ENCODE measurements at regions not wholly inside any gene's neighbourhood (a gene's known extent, or its start where the extent isn't known, plus 50 kb on each side); places are given as distances from the start of the nearest gene placed in this dataset.

GRCh38 chr1:56073206-56073605 is 506.2 kb downstream of the PLPP3 start (continued):
- no peak for TF ChIP-seq ZSCAN18 (CRISPR knock-in tag; IDR thresholded peaks at IDR 0.05)

GRCh38 chr1:56072310-56072709 is 507.1 kb downstream of the PLPP3 start:
- ChIA-PET CTCF (no interaction called here), POLR2A (no interaction called here)
- H3K9me3 Mint-ChIP-seq, result no peaks in the 10 kb centered on the region; the same call in 1 of the 2 replicates
- H3K36me3 Mint-ChIP-seq, result no peaks in the 10 kb centered on the region
- no peak overlapping the region for H3K27ac Mint-ChIP-seq
- no peaks in the 10 kb centered on the region for H3K4me1 Mint-ChIP-seq
- no peak overlapping the region for H3K4me3 Mint-ChIP-seq
- DNase-seq (ENCODE audit: low spot score), result no peak
- TF ChIP-seq CREB1 (CRISPR knock-in tag; IDR thresholded peaks at IDR 0.05), result no peak
- TF ChIP-seq ZBTB21 (CRISPR knock-in tag; IDR thresholded peaks at IDR 0.05; ENCODE audit: borderline replicate concordance), result no peak
- TF ChIP-seq ATF6 (CRISPR knock-in tag; IDR thresholded peaks at IDR 0.05), result no peak
- TF ChIP-seq ZNF396 (CRISPR knock-in tag; IDR thresholded peaks at IDR 0.05; ENCODE audit: borderline replicate concordance), result no peak
- no peak for TF ChIP-seq NFE2L1 (CRISPR knock-in tag; IDR thresholded peaks at IDR 0.05)
- TF ChIP-seq CBFB (CRISPR knock-in tag; IDR thresholded peaks at IDR 0.05; ENCODE audit: low read depth), result no peak
- TF ChIP-seq GTF2I (CRISPR knock-in tag; conservative IDR thresholded peaks at IDR 0.05), result no peak
- TF ChIP-seq ZNF232 (CRISPR knock-in tag; IDR thresholded peaks at IDR 0.05), result no peak
- TF ChIP-seq ZNF423 (CRISPR knock-in tag; IDR thresholded peaks at IDR 0.05), result no peak
- no peak for TF ChIP-seq IRF2 (CRISPR knock-in tag; IDR thresholded peaks at IDR 0.05; ENCODE audit: borderline replicate concordance, low read depth)
- TF ChIP-seq ZMAT4 (CRISPR knock-in tag; IDR thresholded peaks at IDR 0.05), result no peak
- TF ChIP-seq OVOL2 (CRISPR knock-in tag; IDR thresholded peaks at IDR 0.05; ENCODE audit: borderline replicate concordance), result no peak
- TF ChIP-seq E2F5 (CRISPR knock-in tag; IDR thresholded peaks at IDR 0.05), result no peak
- no peak for TF ChIP-seq SMAD3 (CRISPR knock-in tag; IDR thresholded peaks at IDR 0.05; ENCODE audit: borderline replicate concordance)
- no peak for TF ChIP-seq CTCF (IDR thresholded peaks at IDR 0.05)
- no peak for TF ChIP-seq CREM (CRISPR knock-in tag; IDR thresholded peaks at IDR 0.05)
- TF ChIP-seq ZNF138 (CRISPR knock-in tag; conservative IDR thresholded peaks at IDR 0.05), result no peak
- no peak for TF ChIP-seq ATF1 (CRISPR knock-in tag; IDR thresholded peaks at IDR 0.05)
- no peaks in the 10 kb centered on the region for H3K27me3 Mint-ChIP-seq (ENCODE audit: low read depth)
- ATAC-seq, result no peak

- Mint-ChIP-seq H3K9me3 (no peaks in the 10 kb centered on the region; the same call in 1 of the 2 replicates), H3K36me3 (no peaks in the 10 kb centered on the region), H3K27ac (no peak overlapping the region), H3K4me1 (no peaks in the 10 kb centered on the region), H3K27me3 (ENCODE audit: low read depth) (no peaks in the 10 kb centered on the region), H3K4me3 (no peak overlapping the region)
- ChIA-PET CTCF (no interaction called here), POLR2A (no interaction called here)
- DNase-seq (ENCODE audit: low spot score) (no peak), ATAC-seq (no peak)
- no peak for TF ChIP-seq HMGXB4 (CRISPR knock-in tag; IDR thresholded peaks at IDR 0.05)
- no peak for TF ChIP-seq FOXJ3 (CRISPR knock-in tag; IDR thresholded peaks at IDR 0.05; ENCODE audit: borderline replicate concordance)
- TF ChIP-seq EMX1 (CRISPR knock-in tag; IDR thresholded peaks at IDR 0.05), result no peak
- no peak for TF ChIP-seq ZNF121 (CRISPR knock-in tag; IDR thresholded peaks at IDR 0.05)
- TF ChIP-seq NFE2L1 (CRISPR knock-in tag; IDR thresholded peaks at IDR 0.05), result no peak
- no peak for TF ChIP-seq PRDM15 (CRISPR knock-in tag; IDR thresholded peaks at IDR 0.05)
- TF ChIP-seq OVOL2 (CRISPR knock-in tag; IDR thresholded peaks at IDR 0.05; ENCODE audit: borderline replicate concordance), result no peak
These were observed 508.0 kb downstream of the PLPP3 start for GRCh38 chr1:56071351-56071750.
